ENCODE measurements at regions not wholly inside any gene's neighbourhood (a gene's known extent, or its start where the extent isn't known, plus 50 kb on each side); places are given as distances from the start of the nearest gene placed in this dataset.

GRCh38 chr5:44675296-44675695 lies 133.5 kb upstream of the MRPS30 start:
- no peak for ATAC-seq (ENCODE audit: low read depth)

More at GRCh38 chr5:44675296-44675695, 133.5 kb upstream of the MRPS30 start:
- no peak overlapping the region for H2BK120ac ChIP-seq (ENCODE audit: low read depth, low read length)
- no peaks in the 10 kb centered on the region for H3K27me3 ChIP-seq (ENCODE audit: control insufficient read depth, insufficient read depth, low read length)
- H2AK5ac ChIP-seq (ENCODE audit: low read depth, low read length): no peak overlapping the region
- no peak overlapping the region for H3K27ac ChIP-seq (ENCODE audit: insufficient read depth, low read length)
- peaks cover 7% of the 10 kb centered on the region for H3K9me3 ChIP-seq (ENCODE audit: control insufficient read depth, insufficient read depth, low read length)
- CTCF ChIA-PET: no interaction called here
- dilution Hi-C loops (cut with HindIII; ENCODE audit: low sequenced_read_pairs, unreplicated experiment): no loop called here
- no peak overlapping the region for H3K4ac ChIP-seq (ENCODE audit: low read depth, low read length)
- H2BK15ac ChIP-seq (ENCODE audit: low read depth, low read length): no peak overlapping the region
- no peak overlapping the region for H2BK5ac ChIP-seq (ENCODE audit: low read depth, low read length, poor library complexity, severe bottlenecking)
- POLR2A ChIA-PET (ENCODE audit: unreplicated experiment): no interaction called here
- WGBS, 2 experiments (ENCODE audit: extremely low coverage in 2 of 2, insufficient read length in 1 of 2): 47% methylated on average over 2 of the region's 5 CpGs; no CpG with 5 or more reads in 1 of the 2 experiments
- no peak overlapping the region for H3K23ac ChIP-seq (ENCODE audit: low read depth, low read length)
- DNase-seq: no peak
- H3K56ac ChIP-seq (ENCODE audit: extremely low read depth, insufficient read depth, low read length): no peak overlapping the region
- no peak overlapping the region for H3K4me3 ChIP-seq (ENCODE audit: insufficient read depth, low read depth, low read length)
- no peak overlapping the region for H4K91ac ChIP-seq (ENCODE audit: insufficient read depth, low read depth, low read length)
- H4K8ac ChIP-seq (ENCODE audit: low read depth in 2 of 2, low read length in 2 of 2): no peak overlapping the region
- TF ChIP-seq RCOR1 (IDR thresholded peaks at IDR 0.05; ENCODE audit: insufficient replicate concordance, low read length) (no peak), CEBPB (IDR thresholded peaks at IDR 0.05; ENCODE audit: low read depth, low read length) (no peak), SMC3 (IDR thresholded peaks at IDR 0.05; ENCODE audit: low read depth, low read length) (no peak), NFE2L2 (IDR thresholded peaks at IDR 0.05; ENCODE audit: low read depth, low read length) (no peak), RAD21 (IDR thresholded peaks at IDR 0.05; ENCODE audit: low read length) (no peak), MAZ (IDR thresholded peaks at IDR 0.05; ENCODE audit: borderline replicate concordance, low read depth, low read length) (no peak), CHD1 (IDR thresholded peaks at IDR 0.05; ENCODE audit: low read depth, low read length) (no peak), BHLHE40 (IDR thresholded peaks at IDR 0.05; ENCODE audit: low read depth, low read length) (no peak), RFX5 (IDR thresholded peaks at IDR 0.05; ENCODE audit: low read depth, low read length) (no peak), USF2 (IDR thresholded peaks at IDR 0.05; ENCODE audit: low read depth, low read length) (no peak), ELK1 (IDR thresholded peaks at IDR 0.05; ENCODE audit: borderline replicate concordance, low read depth, low read length) (no peak), POLR2A (IDR thresholded peaks at IDR 0.05; ENCODE audit: low read depth, low read length) (no peak), MXI1 (IDR thresholded peaks at IDR 0.05; ENCODE audit: borderline replicate concordance, low read depth, low read length) (no peak), MAFK (IDR thresholded peaks at IDR 0.05; ENCODE audit: low read depth, low read length) (no peak), FOS (IDR thresholded peaks at IDR 0.05; ENCODE audit: low read depth, low read length) (no peak)
- TF ChIP-seq, protein P1, sequence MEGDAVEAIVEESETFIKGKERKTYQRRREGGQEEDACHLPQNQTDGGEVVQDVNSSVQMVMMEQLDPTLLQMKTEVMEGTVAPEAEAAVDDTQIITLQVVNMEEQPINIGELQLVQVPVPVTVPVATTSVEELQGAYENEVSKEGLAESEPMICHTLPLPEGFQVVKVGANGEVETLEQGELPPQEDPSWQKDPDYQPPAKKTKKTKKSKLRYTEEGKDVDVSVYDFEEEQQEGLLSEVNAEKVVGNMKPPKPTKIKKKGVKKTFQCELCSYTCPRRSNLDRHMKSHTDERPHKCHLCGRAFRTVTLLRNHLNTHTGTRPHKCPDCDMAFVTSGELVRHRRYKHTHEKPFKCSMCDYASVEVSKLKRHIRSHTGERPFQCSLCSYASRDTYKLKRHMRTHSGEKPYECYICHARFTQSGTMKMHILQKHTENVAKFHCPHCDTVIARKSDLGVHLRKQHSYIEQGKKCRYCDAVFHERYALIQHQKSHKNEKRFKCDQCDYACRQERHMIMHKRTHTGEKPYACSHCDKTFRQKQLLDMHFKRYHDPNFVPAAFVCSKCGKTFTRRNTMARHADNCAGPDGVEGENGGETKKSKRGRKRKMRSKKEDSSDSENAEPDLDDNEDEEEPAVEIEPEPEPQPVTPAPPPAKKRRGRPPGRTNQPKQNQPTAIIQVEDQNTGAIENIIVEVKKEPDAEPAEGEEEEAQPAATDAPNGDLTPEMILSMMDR (conservative IDR thresholded peaks at IDR 0.05; ENCODE audit: low read depth, low read length): no peak
- H3K9me1 ChIP-seq (ENCODE audit: insufficient read depth, low read length): no peaks in the 10 kb centered on the region
- no peak overlapping the region for H3K9ac ChIP-seq (ENCODE audit: low read depth, low read length)
- BruUV-seq (replicated peaks): no TSS peak
- H3K36me3 ChIP-seq (ENCODE audit: control insufficient read depth, insufficient read depth, low read length): no peaks in the 10 kb centered on the region
- intact Hi-C loops (cut with micrococcal nuclease): no loop called here
- H2AK9ac ChIP-seq (replicated peaks; ENCODE audit: low read depth, low read length, poor library complexity): no peak overlapping the region
- no peak overlapping the region for H3K4me2 ChIP-seq (ENCODE audit: low read depth, low read length)
- H3K14ac ChIP-seq (replicated peaks; ENCODE audit: low read depth, low read length): no peak overlapping the region
- no peaks in the 10 kb centered on the region for H4K20me1 ChIP-seq (ENCODE audit: insufficient read depth, low read length)
- no peak overlapping the region for H2AFZ ChIP-seq (replicated peaks; ENCODE audit: low read length, poor library complexity)
- H3K79me1 ChIP-seq (ENCODE audit: low read depth in 1 of 2, low read length in 2 of 2): no peaks in the 10 kb centered on the region
- no peak overlapping the region for H2BK20ac ChIP-seq (ENCODE audit: low read depth, low read length)
- no peak overlapping the region for H4K5ac ChIP-seq (ENCODE audit: low read depth, low read length)
- H3K18ac ChIP-seq (ENCODE audit: low read depth, low read length): no peak overlapping the region
- in situ Hi-C loops (cut with MboI; ENCODE audit: low sequenced_read_pairs): no loop called here
- H3K4me1 ChIP-seq (ENCODE audit: control insufficient read depth, insufficient read depth, low read length): no peaks in the 10 kb centered on the region

Measured in IMR-90 (cell line).